Kidney tubule cell (primary cell): ENCODE measurements at regions not wholly inside any gene's neighbourhood (a gene's known extent, or its start where the extent isn't known, plus 50 kb on each side); places are given as distances from the start of the nearest gene placed in this dataset.
A peak's percentile ranks its signal among the peaks of the same experiment; 100 is the strongest.
"Not testable (repeated sequence)": the region's sequence is repeated elsewhere in the genome, so short reads cannot be mapped to it uniquely, and the experiment has no call there.

Source experiments
- DNase-seq: peaks from one replicate; pipeline ENCODE4 v3.0.0-alpha.2; 2018; ENCODE audit warnings: low spot score

GRCh38 chr5:164204338-164204946 lies 699.0 kb downstream of the MAT2B start:
- no peak for DNase-seq

- DNase-seq, result no peak
These were observed 700.8 kb downstream of the MAT2B start for GRCh38 chr5:164206196-164206595.

GRCh38 chr5:164207646-164208045 lies 702.2 kb downstream of the MAT2B start:
- DNase-seq, result peak; percentile 8

GRCh38 chr5:164210491-164210890 lies 705.1 kb downstream of the MAT2B start:
- DNase-seq, result no peak

- no peak for DNase-seq
These were observed 709.3 kb downstream of the MAT2B start for GRCh38 chr5:164214698-164215097.

GRCh38 chr5:164217464-164217863 lies 712.0 kb downstream of the MAT2B start:
- DNase-seq, result no peak

GRCh38 chr5:164220522-164220921 lies 715.1 kb downstream of the MAT2B start:
- no peak for DNase-seq

- DNase-seq, result no peak
These were observed 718.8 kb downstream of the MAT2B start for GRCh38 chr5:164224236-164224635.

GRCh38 chr5:164224772-164225171 lies 719.4 kb downstream of the MAT2B start:
- no peak for DNase-seq

- no peak for DNase-seq
These were observed 724.9 kb downstream of the MAT2B start for GRCh38 chr5:164230341-164230740.

GRCh38 chr5:164233791-164234190 lies 728.4 kb downstream of the MAT2B start:
- peak; percentile 91 for DNase-seq

- no peak for DNase-seq
These were observed 728.9 kb downstream of the MAT2B start for GRCh38 chr5:164234321-164234720.

GRCh38 chr5:164235300-164235891 lies 730.0 kb downstream of the MAT2B start:
- DNase-seq, result peak; percentile 68

- no peak for DNase-seq
These were observed 732.1 kb downstream of the MAT2B start for GRCh38 chr5:164237486-164237885.

- DNase-seq, result not testable (repeated sequence)
These were observed 746.4 kb downstream of the MAT2B start for GRCh38 chr5:164251781-164252180.

- no peak for DNase-seq
These were observed 748.3 kb downstream of the MAT2B start for GRCh38 chr5:164253764-164254163.

GRCh38 chr5:164255598-164256213 lies 750.3 kb downstream of the MAT2B start:
- no peak for DNase-seq

GRCh38 chr5:164256351-164256750 lies 750.9 kb downstream of the MAT2B start:
- DNase-seq, result peak; percentile 49

GRCh38 chr5:164256954-164257353 lies 751.5 kb downstream of the MAT2B start:
- peak; percentile 6 for DNase-seq

GRCh38 chr5:164265566-164265965 lies 760.1 kb downstream of the MAT2B start:
- no peak for DNase-seq

- DNase-seq, result no peak
These were observed 761.2 kb downstream of the MAT2B start for GRCh38 chr5:164266571-164266970.

GRCh38 chr5:164277720-164278119 lies 772.3 kb downstream of the MAT2B start:
- no peak for DNase-seq

GRCh38 chr5:164289526-164289925 lies 784.1 kb downstream of the MAT2B start:
- no peak for DNase-seq
